BLaER1 treated with 17β-estradiol and CSF1 and Interleukin-3, amounts not matched to agents 10 nM and 100 nM (cell line): ENCODE measurements at regions not wholly inside any gene's neighbourhood (a gene's known extent, or its start where the extent isn't known, plus 50 kb on each side); places are given as distances from the start of the nearest gene placed in this dataset.

ENCODE experiments used
- H3K27ac ChIP-seq, 11 experiments: shearing (Covaris generic); formaldehyde crosslinking; 2 replicates each; pipeline ENCODE4 v1.8.1; 2022
- H3K27me3 ChIP-seq, 11 experiments: shearing (Covaris generic); formaldehyde crosslinking; 2 replicates each; pipeline ENCODE4 v1.8.1; 2022
- H3K36me3 ChIP-seq, 11 experiments: shearing (Covaris generic); formaldehyde crosslinking; 2 replicates each; pipeline ENCODE4 v1.8.1; 2022
- H3K4me1 ChIP-seq, 10 experiments: shearing (Covaris generic); formaldehyde crosslinking; 2 replicates each; pipeline ENCODE4 v1.8.1; 2022
- H3K4me2 ChIP-seq, 11 experiments: shearing (Covaris generic); formaldehyde crosslinking; 2 replicates each; pipeline ENCODE4 v1.8.1; 2022
- H3K4me3 ChIP-seq, 10 experiments: shearing (Covaris generic); formaldehyde crosslinking; 2 replicates each; pipeline ENCODE4 v1.8.1; 2022
- H3K9ac ChIP-seq, 11 experiments: shearing (Covaris generic); formaldehyde crosslinking; 2 replicates each; pipeline ENCODE4 v1.8.1; 2022
- H3K9me3 ChIP-seq, 11 experiments: shearing (Covaris generic); formaldehyde crosslinking; replicated peaks in 1 of 11; 2 replicates each; pipeline ENCODE4 v1.8.1; 2022
- H4K20me1 ChIP-seq, 11 experiments: shearing (Covaris generic); formaldehyde crosslinking; 2 replicates each; pipeline ENCODE4 v1.8.1; 2022
- Cebpa-rat ChIP-seq, 11 experiments: shearing (Covaris generic); IDR thresholded peaks; 2 replicates each; pipeline ENCODE4 v1.8.1; 2022

DNA sequence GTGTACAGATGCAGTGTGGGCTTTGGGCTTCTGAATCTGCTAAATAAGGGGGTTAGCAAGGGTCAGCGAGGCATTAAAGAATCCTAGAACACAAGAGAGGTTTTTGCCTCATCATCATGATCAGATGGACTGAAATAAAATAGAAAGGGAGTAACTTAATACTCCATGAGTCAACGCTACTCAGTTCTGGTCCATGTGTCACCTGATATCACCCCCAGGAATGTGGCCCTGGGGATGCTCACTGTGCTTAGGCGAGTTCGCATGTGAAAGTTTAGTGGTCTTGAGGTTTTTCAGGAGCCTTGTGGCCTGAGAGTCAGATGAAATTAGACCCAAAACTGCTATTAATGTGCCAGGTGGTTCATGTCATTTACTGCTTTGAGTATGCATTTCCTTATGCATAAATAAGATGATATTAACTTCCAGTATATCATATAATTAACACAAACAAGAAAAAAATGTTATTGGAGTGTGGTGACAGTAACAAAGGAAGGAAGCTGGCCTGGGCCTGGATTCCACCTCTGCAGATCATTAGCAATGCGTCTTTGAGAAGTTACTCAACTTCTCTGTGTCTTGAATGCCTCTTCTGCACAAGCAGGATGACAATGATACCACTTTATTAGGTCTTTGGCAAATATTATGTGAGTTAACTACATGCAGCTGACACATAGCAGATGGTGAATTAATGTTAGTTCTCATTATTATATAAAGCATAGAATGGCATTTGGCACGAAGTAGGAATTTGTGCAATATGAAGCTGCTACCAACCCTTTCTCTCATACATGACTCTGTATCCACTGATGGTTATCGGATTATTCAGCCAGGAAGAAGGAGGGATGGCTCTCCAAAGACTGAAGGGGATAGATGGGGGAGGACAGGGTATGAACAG lies 1272.6 kb downstream of the AACS start:
- Histone ChIP-seq H3K36me3 (no peaks in the 10 kb centered on the region), H3K9ac (no peak overlapping the region), H3K4me3 (no peak overlapping the region), H3K27ac (peak overlapping the region in 3 of 11 experiments; percentile 49 to 56 (median 49); a peak in 3 of 22 replicates), H3K4me1 (peaks cover 0 to 21% (median 13%) of the 10 kb centered on the region in 10 experiments; a peak in 12 of 20 replicates), H4K20me1 (no peaks in the 10 kb centered on the region), H3K9me3 (peaks cover 6 to 39% (median 26%) of the 10 kb centered on the region in 11 experiments; a peak in 15 of 22 replicates), H3K4me2 (peak overlapping the region in 8 of 11 experiments; percentile 22 to 57 (median 32); a peak in 12 of 22 replicates), H3K27me3 (no peaks in the 10 kb centered on the region)
- no peak for TF ChIP-seq Cebpa-rat (IDR thresholded peaks at IDR 0.05)

DNA sequence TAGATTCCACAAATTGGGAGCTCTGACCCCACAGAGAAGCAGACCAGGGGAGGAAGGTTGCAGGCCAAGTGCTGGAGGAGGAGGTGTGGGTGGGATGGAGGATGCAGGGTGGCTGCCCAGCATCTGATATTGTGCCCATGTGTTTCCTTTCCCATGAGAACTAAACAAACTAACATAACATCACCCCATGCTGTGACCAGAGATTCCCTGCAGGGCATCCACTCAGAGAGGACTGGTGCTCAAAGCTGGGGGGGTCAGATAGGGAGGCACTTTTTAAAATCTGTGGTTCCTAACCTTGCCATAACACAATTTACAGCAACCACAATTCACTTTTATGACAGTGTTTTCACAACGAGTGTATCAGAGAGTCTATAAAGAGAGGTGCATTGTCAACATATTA lies 1277.6 kb downstream of the AACS start:
- Histone ChIP-seq H4K20me1 (no peaks in the 10 kb centered on the region), H3K4me1 (peaks cover 0 to 15% (median 7%) of the 10 kb centered on the region in 10 experiments; a peak in 11 of 20 replicates), H3K9ac (no peak overlapping the region), H3K9me3 (peaks cover 0 to 11% (median 4%) of the 10 kb centered on the region in 11 experiments; a peak in 3 of 22 replicates), H3K36me3 (no peaks in the 10 kb centered on the region), H3K4me2 (peak overlapping the region in 1 of 11 experiments; percentile 3; a peak in 1 of 22 replicates), H3K27ac (no peak overlapping the region), H3K4me3 (no peak overlapping the region), H3K27me3 (no peaks in the 10 kb centered on the region)
- TF ChIP-seq Cebpa-rat (IDR thresholded peaks at IDR 0.05) = no peak

DNA sequence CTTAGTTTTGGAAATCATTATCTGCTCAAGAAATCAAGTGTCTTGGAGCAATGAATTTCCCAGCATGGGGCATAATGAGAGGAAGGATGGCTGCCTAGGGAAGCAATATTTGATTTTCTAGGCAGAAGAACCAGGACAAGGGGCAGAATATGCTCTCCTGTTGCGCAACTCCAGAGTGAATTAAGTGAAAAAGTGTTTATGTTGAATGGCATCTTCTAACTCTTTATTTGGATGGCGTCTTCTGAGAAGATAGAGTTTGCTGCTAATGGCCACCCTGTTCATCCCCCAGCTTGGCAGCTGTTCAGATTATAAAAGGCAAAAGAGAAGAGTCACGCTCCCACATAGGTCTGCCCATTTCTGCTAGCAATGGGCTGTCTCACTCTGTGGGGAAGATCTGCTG lies 1278.1 kb downstream of the AACS start:
- Histone ChIP-seq H3K27me3 (no peaks in the 10 kb centered on the region), H4K20me1 (no peaks in the 10 kb centered on the region), H3K4me1 (peaks cover 0 to 14% (median 6%) of the 10 kb centered on the region in 10 experiments; a peak in 11 of 20 replicates), H3K4me2 (no peak overlapping the region; a peak in 1 of 22 replicates), H3K9ac (no peak overlapping the region), H3K9me3 (peaks cover 0 to 11% (median 4%) of the 10 kb centered on the region in 11 experiments; a peak in 3 of 22 replicates), H3K4me3 (no peak overlapping the region), H3K27ac (no peak overlapping the region), H3K36me3 (no peaks in the 10 kb centered on the region)
- TF ChIP-seq Cebpa-rat (IDR thresholded peaks at IDR 0.05) = peak; percentile 34 to 90 (median 67); a peak in 17 of 22 replicates

DNA sequence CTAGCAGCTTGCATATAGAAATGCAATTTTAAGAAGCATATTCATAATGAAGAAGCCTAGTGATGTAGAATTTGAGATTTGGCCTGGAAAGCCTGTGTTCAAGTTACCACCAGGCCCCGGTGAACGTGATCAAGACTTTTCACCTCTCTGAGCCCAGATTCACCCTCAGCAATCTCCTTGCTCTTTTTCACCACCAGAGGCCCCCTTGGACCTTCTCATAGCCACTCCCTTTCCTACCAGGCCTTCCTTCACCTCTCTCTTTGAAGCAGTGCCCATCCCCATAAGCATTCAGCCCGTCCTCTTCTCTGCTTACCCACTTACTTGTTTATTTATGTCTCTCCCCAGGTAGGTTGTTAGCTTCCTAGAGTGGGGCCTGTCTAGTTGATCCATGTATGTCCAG lies 1280.9 kb downstream of the AACS start:
- no peak overlapping the region for H3K9ac ChIP-seq
- no peak overlapping the region for H3K4me3 ChIP-seq
- no peaks in the 10 kb centered on the region for H4K20me1 ChIP-seq
- H3K27ac ChIP-seq = no peak overlapping the region
- H3K4me1 ChIP-seq = peaks cover 0 to 23% (median 15%) of the 10 kb centered on the region in 10 experiments; a peak in 8 of 20 replicates
- no peak overlapping the region for H3K4me2 ChIP-seq
- no peaks in the 10 kb centered on the region for H3K36me3 ChIP-seq
- peaks cover 0 to 4% (median 0%) of the 10 kb centered on the region in 11 experiments; a peak in 4 of 22 replicates for H3K9me3 ChIP-seq
- no peak for TF ChIP-seq Cebpa-rat (IDR thresholded peaks at IDR 0.05)
- no peaks in the 10 kb centered on the region for H3K27me3 ChIP-seq

DNA sequence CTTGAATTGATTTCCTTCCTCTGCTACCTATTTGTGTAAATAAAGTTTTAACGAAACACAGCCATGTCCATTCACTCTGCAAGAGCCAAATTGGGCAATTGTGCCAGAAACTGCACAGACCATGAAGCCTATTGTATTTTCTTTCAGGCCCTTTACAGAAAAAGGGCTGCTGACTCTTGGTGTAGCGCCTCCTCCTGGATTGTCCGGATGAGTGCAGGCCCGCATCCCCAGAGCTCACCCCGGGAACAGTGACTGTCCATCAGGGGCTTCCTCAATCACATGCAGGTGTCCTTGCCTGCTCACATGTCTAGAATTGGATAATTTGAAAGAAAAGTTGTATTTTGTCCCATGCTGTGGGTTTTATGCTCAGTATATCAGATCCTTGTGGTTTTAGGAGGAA lies 1282.2 kb downstream of the AACS start:
- Histone ChIP-seq H4K20me1 (no peaks in the 10 kb centered on the region), H3K27ac (no peak overlapping the region), H3K4me2 (peak overlapping the region in 3 of 11 experiments; percentile 3 to 17 (median 5); a peak in 2 of 22 replicates), H3K27me3 (no peaks in the 10 kb centered on the region), H3K36me3 (no peaks in the 10 kb centered on the region), H3K4me1 (peaks cover 0 to 23% (median 15%) of the 10 kb centered on the region in 10 experiments; a peak in 8 of 20 replicates), H3K9me3 (peaks cover 0 to 12% (median 0%) of the 10 kb centered on the region in 11 experiments; a peak in 8 of 22 replicates), H3K9ac (no peak overlapping the region), H3K4me3 (no peak overlapping the region)
- TF ChIP-seq Cebpa-rat (IDR thresholded peaks at IDR 0.05) = no peak

DNA sequence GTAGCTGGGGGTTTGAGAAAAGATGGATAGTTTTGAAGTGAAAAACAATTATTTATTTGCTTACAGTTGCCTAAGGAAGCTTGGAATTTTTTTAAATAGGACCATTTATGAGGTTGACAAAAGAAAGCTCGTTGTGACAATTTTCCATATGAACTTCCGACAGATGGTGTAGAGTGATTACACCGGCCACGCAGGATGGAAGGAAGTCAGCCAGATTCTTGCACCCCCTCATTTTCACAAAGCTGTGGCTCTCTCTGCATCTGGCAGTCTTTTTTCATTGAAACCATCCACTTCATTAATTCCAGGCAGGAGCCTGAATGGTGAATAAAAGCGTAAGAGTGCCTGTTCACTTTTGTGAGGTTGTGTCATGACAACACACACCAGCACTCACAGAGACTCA lies 1284.1 kb downstream of the AACS start:
- no peak for TF ChIP-seq Cebpa-rat (IDR thresholded peaks at IDR 0.05)
- Histone ChIP-seq H3K27ac (no peak overlapping the region), H4K20me1 (no peaks in the 10 kb centered on the region), H3K4me1 (peaks cover 0 to 30% (median 15%) of the 10 kb centered on the region in 10 experiments; a peak in 8 of 20 replicates), H3K4me3 (no peak overlapping the region), H3K36me3 (no peaks in the 10 kb centered on the region), H3K9ac (no peak overlapping the region), H3K4me2 (peak overlapping the region in 4 of 11 experiments; percentile 35 to 53 (median 44); a peak in 6 of 22 replicates), H3K9me3 (peaks cover 13 to 30% (median 19%) of the 10 kb centered on the region in 11 experiments), H3K27me3 (no peaks in the 10 kb centered on the region)

DNA sequence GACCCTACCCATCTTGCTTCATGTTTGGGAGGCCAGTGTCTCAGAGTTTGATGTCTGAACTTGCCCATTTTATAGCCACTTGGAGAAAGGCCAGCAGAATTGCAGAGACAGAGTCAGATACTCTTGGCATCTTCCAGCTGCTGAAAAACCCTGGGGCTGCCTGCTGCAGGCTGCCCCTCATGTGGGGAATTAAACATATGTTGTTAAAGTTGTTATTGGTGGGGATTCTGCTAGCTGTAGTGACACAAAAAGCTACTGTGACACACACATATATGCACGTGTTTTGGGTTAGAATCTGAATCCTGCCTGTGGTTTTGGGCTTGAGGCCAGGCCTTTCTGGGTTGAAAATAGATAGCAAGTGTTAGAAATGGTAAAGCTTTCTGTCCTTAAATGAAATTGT lies 1288.4 kb downstream of the AACS start:
- no peak overlapping the region for H3K27ac ChIP-seq
- H3K4me2 ChIP-seq = peak overlapping the region in 3 of 11 experiments; percentile 9 to 34 (median 24); a peak in 4 of 22 replicates
- no peak overlapping the region for H3K9ac ChIP-seq
- no peaks in the 10 kb centered on the region for H4K20me1 ChIP-seq
- H3K9me3 ChIP-seq = peaks cover 24 to 51% (median 36%) of the 10 kb centered on the region in 11 experiments
- no peaks in the 10 kb centered on the region for H3K36me3 ChIP-seq
- H3K4me1 ChIP-seq = peaks cover 0 to 24% (median 7%) of the 10 kb centered on the region in 10 experiments; a peak in 8 of 20 replicates
- H3K27me3 ChIP-seq = no peaks in the 10 kb centered on the region
- H3K4me3 ChIP-seq = no peak overlapping the region
- no peak for TF ChIP-seq Cebpa-rat (IDR thresholded peaks at IDR 0.05)

DNA sequence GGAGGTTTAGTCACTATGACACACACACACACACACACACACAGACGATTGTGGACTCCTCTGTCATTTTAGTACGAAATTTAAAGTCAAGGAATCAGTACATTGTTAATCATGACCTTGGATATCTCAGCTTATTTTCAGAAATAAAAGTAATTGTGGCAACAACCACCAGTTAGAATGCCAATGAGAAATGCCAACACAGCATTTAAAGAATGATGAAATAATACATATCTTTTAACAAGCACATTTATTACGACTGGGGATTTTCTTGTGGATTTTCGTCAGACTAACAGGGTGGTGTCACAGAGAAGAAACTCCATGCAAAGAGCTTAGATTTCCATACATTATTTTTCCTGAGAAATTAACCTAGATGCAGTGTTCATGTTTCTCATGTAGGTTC lies 1289.4 kb downstream of the AACS start:
- Histone ChIP-seq H3K36me3 (no peaks in the 10 kb centered on the region), H3K9ac (no peak overlapping the region), H3K27me3 (no peaks in the 10 kb centered on the region), H3K9me3 (peaks cover 24 to 51% (median 36%) of the 10 kb centered on the region in 11 experiments), H3K27ac (peak overlapping the region in 1 of 11 experiments; percentile 40; a peak in 2 of 22 replicates), H3K4me3 (no peak overlapping the region), H4K20me1 (no peaks in the 10 kb centered on the region), H3K4me2 (no peak overlapping the region; a peak in 1 of 22 replicates), H3K4me1 (peaks cover 0 to 13% (median 0%) of the 10 kb centered on the region in 10 experiments; a peak in 5 of 20 replicates)
- TF ChIP-seq Cebpa-rat (IDR thresholded peaks at IDR 0.05) = no peak

DNA sequence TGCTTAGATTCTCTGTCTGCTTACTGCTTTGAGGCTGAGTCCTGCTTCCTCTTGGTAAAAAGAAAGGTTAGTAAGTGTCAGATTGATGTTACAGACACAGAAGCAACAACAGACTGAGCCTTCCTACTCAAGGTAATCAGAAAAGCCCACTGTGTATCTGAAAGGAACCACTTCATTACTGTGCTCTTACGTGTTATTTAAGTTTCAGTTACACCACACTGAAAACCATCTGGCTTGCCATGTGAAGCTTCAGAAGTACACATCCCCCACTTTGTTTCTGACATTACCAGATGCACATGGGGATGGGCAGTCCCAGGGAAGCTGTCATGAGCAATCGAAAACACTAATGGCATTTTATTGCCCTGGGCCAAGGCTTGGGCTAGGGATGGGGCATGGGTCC lies 1290.1 kb downstream of the AACS start:
- Histone ChIP-seq H3K4me1 (peaks cover 0 to 13% (median 0%) of the 10 kb centered on the region in 10 experiments; a peak in 5 of 20 replicates), H3K36me3 (no peaks in the 10 kb centered on the region), H3K4me2 (peak overlapping the region in 2 of 11 experiments; percentile 5 to 25; a peak in 2 of 22 replicates), H3K27me3 (no peaks in the 10 kb centered on the region), H3K9me3 (peaks cover 24 to 51% (median 36%) of the 10 kb centered on the region in 11 experiments), H3K4me3 (no peak overlapping the region), H3K27ac (peak overlapping the region in 2 of 11 experiments; percentile 12 to 40; a peak in 2 of 22 replicates), H3K9ac (no peak overlapping the region), H4K20me1 (no peaks in the 10 kb centered on the region)
- no peak for TF ChIP-seq Cebpa-rat (IDR thresholded peaks at IDR 0.05)
